Activated CD4-positive, alpha-beta memory T cell treated with anti-CD3 and anti-CD28 coated beads for 36 hours (primary cell): ENCODE measurements at regions not wholly inside any gene's neighbourhood (a gene's known extent, or its start where the extent isn't known, plus 50 kb on each side); places are given as distances from the start of the nearest gene placed in this dataset.

Experiments used
- CTCF ChIA-PET: fragments of 350-600 bp; sonication (Branson Sonifier 250); formaldehyde crosslinking; loops from one replicate; lab custom pipeline; 2021; ENCODE audit warnings: antibody characterized with exemption, inconsistent platforms; lab: Charles Lee
- POLR2A ChIA-PET: fragments of 350-600 bp; sonication (Branson Sonifier 250); formaldehyde crosslinking; loops from one replicate; lab custom pipeline; 2021; ENCODE audit warnings: antibody characterized with exemption; lab: Charles Lee
- DNase-seq: peaks from one replicate; pipeline ENCODE4 v3.0.0-alpha.2; 2020
- H3K27ac Mint-ChIP-seq: one replicate; pipeline ENCODE4 v1.8.0; 2021; ENCODE audit warnings: mixed read lengths
- H3K27me3 Mint-ChIP-seq: one replicate; pipeline ENCODE4 v1.8.0; 2021; ENCODE audit warnings: mixed read lengths
- H3K36me3 Mint-ChIP-seq: one replicate; pipeline ENCODE4 v1.8.0; 2021; ENCODE audit warnings: mixed read lengths
- H3K4me1 Mint-ChIP-seq: one replicate; pipeline ENCODE4 v1.8.0; 2021; ENCODE audit warnings: low read depth, mixed read lengths
- H3K4me3 Mint-ChIP-seq: one replicate; pipeline ENCODE4 v1.8.0; 2021; ENCODE audit warnings: mild to moderate bottlenecking, mixed read lengths
- H3K9me3 Mint-ChIP-seq: one replicate; pipeline ENCODE4 v1.8.0; 2021; ENCODE audit warnings: mixed read lengths
- intact Hi-C: fragments of 100-400 bp; cut with micrococcal nuclease; formaldehyde crosslinking; loops from one replicate; pipeline ENCODE4 v1.15.1; 2023

GRCh38 chr5:77569409-77569808, 69.1 kb downstream of the OTP start:
- no peaks in the 10 kb centered on the region for H3K36me3 Mint-ChIP-seq
- H3K4me3 Mint-ChIP-seq = no peak overlapping the region
- intact Hi-C loops = loop anchor here (10.0 kb wide), 1 partner anchor 725 kb away; the partner anchor contains the start of gene AP3B1
- no peaks in the 10 kb centered on the region for H3K9me3 Mint-ChIP-seq
- no peaks in the 10 kb centered on the region for H3K4me1 Mint-ChIP-seq
- peaks cover 14% of the 10 kb centered on the region for H3K27me3 Mint-ChIP-seq
- no peak for DNase-seq
- POLR2A ChIA-PET = no interaction called here
- no peak overlapping the region for H3K27ac Mint-ChIP-seq
- CTCF ChIA-PET = no interaction called here

GRCh38 chr5:77568555-77568954, 70.0 kb downstream of the OTP start:
- H3K4me3 Mint-ChIP-seq = no peak overlapping the region
- H3K4me1 Mint-ChIP-seq = no peaks in the 10 kb centered on the region
- POLR2A ChIA-PET = no interaction called here
- no peaks in the 10 kb centered on the region for H3K36me3 Mint-ChIP-seq
- intact Hi-C loops = loop anchor here (10.0 kb wide), 1 partner anchor 726 kb away; the partner anchor contains the start of gene AP3B1
- H3K9me3 Mint-ChIP-seq = no peaks in the 10 kb centered on the region
- peaks cover 12% of the 10 kb centered on the region for H3K27me3 Mint-ChIP-seq
- CTCF ChIA-PET = no interaction called here
- DNase-seq = no peak
- no peak overlapping the region for H3K27ac Mint-ChIP-seq

- ChIA-PET CTCF (no interaction called here), POLR2A (no interaction called here)
- Mint-ChIP-seq H3K4me1 (no peaks in the 10 kb centered on the region), H3K9me3 (no peaks in the 10 kb centered on the region), H3K36me3 (no peaks in the 10 kb centered on the region), H3K27me3 (peaks cover 12% of the 10 kb centered on the region), H3K27ac (no peak overlapping the region), H3K4me3 (no peak overlapping the region)
- no peak for DNase-seq
- intact Hi-C loops = loop anchor here (10.0 kb wide), 1 partner anchor 727 kb away; the partner anchor contains the start of gene AP3B1
Measured at GRCh38 chr5:77568082-77568481, 70.4 kb downstream of the OTP start.

GRCh38 chr5:77563475-77563874, 71.4 kb upstream of the WDR41 start:
- POLR2A ChIA-PET = no interaction called here
- no peaks in the 10 kb centered on the region for H3K36me3 Mint-ChIP-seq
- DNase-seq = no peak
- CTCF ChIA-PET = no interaction called here
- H3K4me3 Mint-ChIP-seq = no peak overlapping the region
- peaks cover 5% of the 10 kb centered on the region for H3K27me3 Mint-ChIP-seq
- no peaks in the 10 kb centered on the region for H3K4me1 Mint-ChIP-seq
- no peaks in the 10 kb centered on the region for H3K9me3 Mint-ChIP-seq
- no peak overlapping the region for H3K27ac Mint-ChIP-seq
- intact Hi-C loops = loop anchor here (10.0 kb wide), 1 partner anchor 731 kb away; the partner anchor contains the start of gene AP3B1

GRCh38 chr5:77561965-77562364, 69.8 kb upstream of the WDR41 start:
- POLR2A ChIA-PET = no interaction called here

GRCh38 chr5:77560677-77561263, 68.7 kb upstream of the WDR41 start:
- Mint-ChIP-seq H3K27me3 (peaks cover 1% of the 10 kb centered on the region), H3K9me3 (no peaks in the 10 kb centered on the region), H3K4me1 (no peaks in the 10 kb centered on the region), H3K27ac (no peak overlapping the region), H3K36me3 (no peaks in the 10 kb centered on the region), H3K4me3 (no peak overlapping the region)
- ChIA-PET CTCF (interaction anchor here (0.6 to 1.2 kb wide), 7 partner anchors 17 to 708 kb away, joined by 3 to 5 read pairs (median 3); partner anchors contain the start of gene WDR41), POLR2A (no interaction called here)
- intact Hi-C loops = loop anchor here (10.0 kb wide), 1 partner anchor 734 kb away; the partner anchor contains the start of gene AP3B1
- no peak for DNase-seq

More at GRCh38 chr5:77561965-77562364, 69.8 kb upstream of the WDR41 start:
- CTCF ChIA-PET = no interaction called here
- H3K27ac Mint-ChIP-seq = no peak overlapping the region
- DNase-seq = no peak
- H3K9me3 Mint-ChIP-seq = no peaks in the 10 kb centered on the region
- intact Hi-C loops = loop anchor here (10.0 kb wide), 1 partner anchor 733 kb away; the partner anchor contains the start of gene AP3B1
- H3K4me3 Mint-ChIP-seq = no peak overlapping the region
- H3K36me3 Mint-ChIP-seq = no peaks in the 10 kb centered on the region
- no peaks in the 10 kb centered on the region for H3K4me1 Mint-ChIP-seq
- H3K27me3 Mint-ChIP-seq = no peaks in the 10 kb centered on the region

GRCh38 chr5:77558266-77558665, 66.2 kb upstream of the WDR41 start:
- POLR2A ChIA-PET = no interaction called here
- Mint-ChIP-seq H3K36me3 (no peaks in the 10 kb centered on the region), H3K9me3 (no peaks in the 10 kb centered on the region), H3K27ac (no peak overlapping the region), H3K4me3 (no peak overlapping the region), H3K27me3 (peaks cover 1% of the 10 kb centered on the region), H3K4me1 (no peaks in the 10 kb centered on the region)
- CTCF ChIA-PET = no interaction called here
- DNase-seq = no peak
- intact Hi-C loops = no loop called here

- Mint-ChIP-seq H3K4me3 (no peak overlapping the region), H3K9me3 (peaks cover 6% of the 10 kb centered on the region), H3K4me1 (no peaks in the 10 kb centered on the region), H3K27me3 (no peaks in the 10 kb centered on the region), H3K36me3 (no peaks in the 10 kb centered on the region), H3K27ac (no peak overlapping the region)
- intact Hi-C loops = no loop called here
- no peak for DNase-seq
- CTCF ChIA-PET = no interaction called here
- POLR2A ChIA-PET = no interaction called here
Measured at GRCh38 chr5:77550406-77550805, 58.3 kb upstream of the WDR41 start.

- intact Hi-C loops = no loop called here
- Mint-ChIP-seq H3K27me3 (peaks cover 10% of the 10 kb centered on the region), H3K4me1 (no peaks in the 10 kb centered on the region), H3K27ac (no peak overlapping the region), H3K36me3 (no peaks in the 10 kb centered on the region), H3K4me3 (no peak overlapping the region), H3K9me3 (peaks cover 6% of the 10 kb centered on the region)
- CTCF ChIA-PET = no interaction called here
- POLR2A ChIA-PET = no interaction called here
- DNase-seq = no peak
Measured at GRCh38 chr5:77545285-77545684, 53.2 kb upstream of the WDR41 start.
